DMS153 (cell line): ENCODE measurements at regions not wholly inside any gene's neighbourhood (a gene's known extent, or its start where the extent isn't known, plus 50 kb on each side); places are given as distances from the start of the nearest gene placed in this dataset.
"Not testable (repeated sequence)": the region's sequence is repeated elsewhere in the genome, so short reads cannot be mapped to it uniquely, and the experiment has no call there.

Experiments
- DNase-seq: peaks from one replicate; lab custom pipeline; 2025; lab: John Stamatoyannopoulos, UW

DNA sequence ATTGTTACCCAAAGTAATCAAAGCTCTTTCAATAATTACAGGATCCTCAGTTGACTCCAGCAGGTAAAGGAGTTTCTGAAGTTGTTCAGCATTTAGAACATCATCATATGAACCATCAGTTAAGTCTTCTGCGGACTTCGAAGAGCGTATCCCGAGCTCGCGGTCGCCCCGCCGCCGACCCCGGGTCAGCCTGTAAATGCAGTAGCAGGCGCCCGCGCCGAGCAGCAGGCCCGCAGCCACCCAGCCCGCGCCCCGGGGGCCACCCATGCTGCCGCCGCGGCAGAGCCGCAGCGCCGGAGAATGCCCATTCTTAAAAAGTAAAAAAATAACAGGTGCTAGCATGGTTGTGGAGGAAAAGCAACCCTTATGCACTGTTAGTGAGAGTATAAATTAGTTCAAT lies 444.5 kb downstream of the NSUN3 start:
- DNase-seq: not testable (repeated sequence)

DNA sequence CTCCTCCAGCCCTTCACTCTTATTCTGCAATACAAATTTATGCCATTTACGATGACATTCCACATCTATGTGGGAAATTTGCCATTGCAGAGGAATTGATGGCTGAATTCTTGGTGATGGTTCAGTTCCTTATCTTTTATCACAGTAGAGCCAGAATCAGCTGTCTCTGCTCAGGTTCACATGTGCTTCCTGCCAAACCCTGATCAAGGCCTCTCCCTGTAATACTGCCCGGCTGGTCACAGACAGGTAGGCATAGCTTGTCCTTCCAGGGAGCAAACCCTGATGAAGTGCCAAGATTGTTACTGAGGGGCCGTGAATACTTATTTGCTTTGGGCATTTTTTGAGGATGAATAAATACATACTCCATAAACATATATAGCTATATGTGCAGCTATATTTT lies 450.0 kb downstream of the NSUN3 start:
- DNase-seq: no peak

DNA sequence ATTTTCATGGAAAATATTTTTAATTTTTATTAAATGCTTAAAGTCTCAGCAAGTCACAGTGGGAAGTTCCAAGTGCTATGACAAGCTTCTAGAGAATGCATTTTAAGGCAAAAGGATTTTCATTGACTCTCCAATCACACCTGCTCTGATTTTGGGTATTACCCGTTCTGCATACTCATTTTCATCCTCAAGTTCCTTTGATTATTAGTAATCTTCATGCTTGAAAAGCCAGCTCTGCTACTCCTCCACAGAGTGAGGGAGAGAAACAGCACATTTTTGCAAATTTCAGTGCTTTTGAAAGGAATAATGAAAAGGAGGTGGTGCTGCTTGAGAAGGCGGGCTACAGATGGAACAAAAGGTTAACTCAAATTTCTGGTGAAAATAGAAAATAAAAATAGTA lies 450.7 kb downstream of the NSUN3 start:
- no peak for DNase-seq

DNA sequence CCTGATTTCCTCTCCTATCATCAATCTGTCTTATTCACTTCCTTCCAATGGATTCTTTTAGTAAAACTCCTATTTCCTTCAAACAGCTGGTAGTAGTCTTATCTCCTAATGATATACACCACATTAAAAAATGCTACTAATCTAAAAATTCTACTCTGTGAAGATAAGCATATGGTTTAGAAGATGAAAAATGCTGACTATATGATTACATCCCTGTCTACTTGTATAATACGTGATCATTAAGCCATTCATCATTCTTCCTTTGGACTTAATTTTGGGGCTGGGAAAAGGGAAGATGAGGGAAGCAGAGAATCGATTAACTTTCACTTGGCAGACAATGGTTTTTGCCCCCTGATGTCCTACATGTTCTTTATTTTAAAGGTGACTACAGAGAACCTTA lies 453.1 kb downstream of the NSUN3 start:
- DNase-seq: no peak

DNA sequence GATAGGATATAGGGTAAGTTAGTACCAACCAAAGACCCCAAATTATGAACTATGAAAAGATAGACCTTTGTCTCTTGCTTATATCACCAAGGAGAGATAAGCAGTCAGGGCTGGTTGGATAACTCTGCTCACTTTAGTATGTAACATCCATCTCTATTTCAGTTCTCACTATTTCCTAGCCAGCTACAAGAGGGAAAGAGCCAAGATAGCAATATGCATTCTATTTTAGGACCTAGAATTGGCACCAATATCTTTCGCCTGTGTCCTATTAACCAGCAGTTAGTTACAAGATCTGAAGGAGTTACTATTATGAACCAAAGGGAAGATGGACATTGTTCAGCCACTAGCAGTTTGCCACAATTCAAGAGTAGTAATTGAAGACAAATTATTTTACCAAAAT lies 457.5 kb downstream of the NSUN3 start:
- no peak for DNase-seq

DNA sequence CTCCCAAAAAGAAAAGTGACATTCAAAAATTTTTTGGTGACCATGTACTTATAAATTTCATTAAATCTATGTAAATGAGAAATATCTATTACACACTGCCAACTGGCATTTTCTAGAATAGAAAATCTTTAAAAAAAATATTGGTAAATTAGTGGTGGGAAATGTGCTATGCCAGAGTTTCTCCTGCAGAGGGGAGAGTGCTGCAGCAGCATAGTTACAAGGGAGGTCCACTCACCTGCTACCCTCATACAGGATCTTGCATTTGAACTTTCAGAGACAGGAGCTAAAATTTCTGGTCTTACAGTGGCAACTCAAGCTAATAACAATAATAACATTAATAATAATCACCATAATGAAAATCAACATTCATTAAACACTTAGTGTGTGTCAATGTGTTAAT lies 459.6 kb downstream of the NSUN3 start:
- no peak for DNase-seq

DNA sequence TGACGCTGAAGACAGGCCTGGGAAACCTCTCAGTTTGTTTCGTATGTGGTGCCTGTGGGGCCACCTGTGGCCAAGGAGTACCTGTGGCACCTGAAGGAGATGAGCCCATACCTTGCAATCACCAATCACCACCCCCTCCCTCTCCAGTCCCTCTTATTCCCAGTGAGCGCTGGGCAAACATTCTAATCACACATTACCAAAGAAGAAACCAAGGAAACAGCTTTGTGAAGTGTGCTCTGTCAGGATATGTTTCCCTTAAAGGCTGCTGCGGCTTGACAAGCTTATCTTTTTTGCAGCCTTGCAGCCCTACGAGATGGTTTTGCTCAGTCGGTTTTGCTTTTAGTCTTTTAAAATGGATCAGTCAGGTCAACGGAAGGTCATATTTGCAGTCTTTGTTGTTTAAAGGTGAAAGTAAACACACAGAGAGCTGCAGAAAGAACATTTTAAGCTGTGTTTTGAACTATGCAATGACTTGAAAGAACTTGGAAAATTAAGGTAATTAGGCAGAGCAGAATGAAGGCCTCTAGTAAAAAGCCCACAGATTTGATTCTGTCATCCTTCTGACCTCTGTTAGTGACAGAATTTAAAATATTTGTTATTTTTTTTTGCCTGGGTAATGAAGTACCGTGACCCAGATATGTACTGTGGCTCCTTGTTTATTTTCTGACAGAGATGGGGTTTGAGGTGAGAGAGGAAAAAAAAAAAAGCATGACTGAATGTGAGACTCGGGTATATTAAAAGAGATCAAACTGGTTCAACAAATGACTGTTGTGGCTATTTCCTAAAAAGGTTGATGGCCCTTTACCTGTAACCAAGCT lies 461.4 kb downstream of the NSUN3 start:
- DNase-seq: no peak

DNA sequence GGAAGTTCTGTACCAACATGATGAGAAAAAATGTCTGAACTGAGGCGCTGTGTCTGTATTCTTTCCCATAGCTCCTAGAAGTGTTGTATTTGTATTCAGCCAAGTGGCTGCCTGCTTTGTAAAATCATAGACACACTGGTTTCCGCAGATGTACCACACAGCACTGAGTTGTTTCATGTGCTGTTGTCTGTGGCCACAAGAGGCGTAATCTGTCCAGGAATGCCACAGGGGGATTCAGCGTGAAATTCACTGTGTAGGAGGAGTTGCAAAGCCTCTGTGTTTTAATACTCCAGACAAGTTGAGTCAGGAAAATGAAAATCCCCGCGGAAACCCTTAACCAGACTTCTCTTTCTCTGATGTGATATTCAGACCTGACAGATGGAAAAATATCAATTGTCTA lies 462.2 kb downstream of the NSUN3 start:
- no peak for DNase-seq

DNA sequence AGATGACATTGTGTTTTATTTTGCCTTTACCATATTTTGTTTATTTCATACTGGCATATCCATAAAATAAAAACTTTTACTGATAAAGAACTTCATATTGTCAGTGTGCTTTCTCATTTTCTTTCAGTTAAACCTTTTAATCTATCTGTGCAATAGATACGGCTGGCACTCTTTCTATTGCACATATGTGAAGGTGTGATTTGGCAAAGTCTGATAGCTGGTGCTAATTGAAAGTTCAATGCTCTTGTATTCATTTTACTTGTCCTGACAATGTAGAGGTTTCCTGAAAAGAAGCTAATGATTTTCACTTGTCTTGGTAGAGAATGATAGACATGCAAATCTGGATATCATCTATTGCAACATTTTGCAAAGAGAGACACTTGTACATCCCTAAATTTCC lies 467.0 kb downstream of the NSUN3 start:
- DNase-seq: no peak

DNA sequence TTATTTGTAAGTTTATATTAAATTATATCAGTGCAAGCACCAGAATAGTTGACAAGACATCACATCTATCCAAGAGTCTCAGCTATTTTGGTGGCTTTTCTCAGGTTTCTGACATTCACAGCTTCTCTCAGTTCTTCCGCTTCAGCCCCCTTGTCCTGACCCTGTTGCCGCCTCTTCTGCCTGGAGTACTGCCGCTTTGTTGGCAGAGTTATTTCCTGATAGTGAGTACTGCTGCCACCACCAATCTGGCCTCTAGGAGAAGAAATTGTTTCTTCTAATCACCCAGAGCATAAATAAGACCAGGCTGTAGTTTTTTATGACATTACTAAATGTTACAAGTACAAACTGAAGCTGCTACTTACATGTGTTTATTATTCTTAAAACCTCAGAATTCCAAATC lies 470.1 kb downstream of the NSUN3 start:
- DNase-seq: no peak

DNA sequence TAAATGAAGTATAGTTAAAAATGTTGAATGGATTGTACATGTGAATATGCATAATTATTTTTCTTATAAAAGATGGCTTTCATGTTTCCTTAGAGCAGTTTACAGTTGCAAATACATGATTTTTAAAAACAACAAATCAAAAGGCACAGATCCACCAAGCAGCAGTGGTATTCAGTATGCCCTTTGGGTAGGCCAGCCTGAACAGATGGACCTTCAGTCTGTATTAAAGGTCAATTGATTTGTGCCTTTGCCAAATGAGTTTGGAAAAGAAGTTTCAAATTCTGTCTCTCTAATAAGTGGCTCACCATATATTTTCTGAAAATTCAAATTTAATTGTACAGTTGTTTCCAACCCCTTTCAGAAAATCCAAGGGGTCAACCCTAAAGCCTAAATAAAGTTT lies 477.1 kb downstream of the NSUN3 start:
- DNase-seq: no peak

DNA sequence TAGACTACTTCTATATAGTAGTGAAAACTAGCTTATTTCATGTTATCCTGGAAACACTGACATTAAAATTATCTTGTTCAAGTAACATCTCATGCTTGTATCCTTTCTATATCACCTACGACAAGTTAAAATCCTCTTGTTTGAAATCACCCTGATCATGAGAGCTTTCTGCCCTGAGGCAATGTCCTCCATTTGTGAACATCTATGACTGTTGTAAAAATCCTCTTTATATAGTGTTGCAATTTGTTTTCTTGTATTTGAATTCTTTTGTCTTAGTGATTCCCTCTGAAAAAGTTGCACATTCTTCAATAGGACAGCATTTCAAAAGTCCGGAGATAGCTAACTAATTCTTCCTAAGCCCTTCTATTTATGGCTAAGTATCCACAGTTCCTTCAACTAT lies 480.3 kb downstream of the NSUN3 start:
- no peak for DNase-seq

DNA sequence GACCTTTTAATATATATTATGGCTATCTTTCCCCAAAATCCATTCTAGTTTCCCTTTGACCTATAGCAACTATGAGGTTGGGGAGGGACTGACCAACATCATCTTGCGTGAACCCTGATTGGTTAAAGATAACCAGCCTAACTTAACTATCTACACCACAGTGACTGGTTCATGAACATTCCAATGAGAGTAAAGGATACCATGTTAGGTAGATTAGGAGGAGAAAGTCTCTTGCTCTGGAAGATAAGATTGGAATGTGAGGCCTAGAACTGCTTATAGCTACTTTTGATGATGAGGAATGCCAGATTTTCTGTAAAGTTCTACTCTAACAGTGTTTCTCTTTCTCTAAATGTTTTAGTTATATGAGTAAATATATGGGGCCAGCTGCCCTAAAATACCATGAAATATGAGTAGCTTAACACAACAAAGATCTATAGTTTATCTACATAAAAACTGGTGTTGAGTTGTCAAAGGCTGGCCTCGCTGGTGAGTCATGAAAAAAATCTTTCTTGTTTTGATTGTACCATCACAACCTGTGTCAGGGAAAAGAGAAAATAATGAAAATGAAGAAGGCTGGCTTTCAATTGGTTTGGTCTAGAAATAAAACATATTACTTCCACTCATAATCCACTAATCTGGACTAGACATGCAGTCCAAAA lies 481.4 kb downstream of the NSUN3 start:
- no peak for DNase-seq

DNA sequence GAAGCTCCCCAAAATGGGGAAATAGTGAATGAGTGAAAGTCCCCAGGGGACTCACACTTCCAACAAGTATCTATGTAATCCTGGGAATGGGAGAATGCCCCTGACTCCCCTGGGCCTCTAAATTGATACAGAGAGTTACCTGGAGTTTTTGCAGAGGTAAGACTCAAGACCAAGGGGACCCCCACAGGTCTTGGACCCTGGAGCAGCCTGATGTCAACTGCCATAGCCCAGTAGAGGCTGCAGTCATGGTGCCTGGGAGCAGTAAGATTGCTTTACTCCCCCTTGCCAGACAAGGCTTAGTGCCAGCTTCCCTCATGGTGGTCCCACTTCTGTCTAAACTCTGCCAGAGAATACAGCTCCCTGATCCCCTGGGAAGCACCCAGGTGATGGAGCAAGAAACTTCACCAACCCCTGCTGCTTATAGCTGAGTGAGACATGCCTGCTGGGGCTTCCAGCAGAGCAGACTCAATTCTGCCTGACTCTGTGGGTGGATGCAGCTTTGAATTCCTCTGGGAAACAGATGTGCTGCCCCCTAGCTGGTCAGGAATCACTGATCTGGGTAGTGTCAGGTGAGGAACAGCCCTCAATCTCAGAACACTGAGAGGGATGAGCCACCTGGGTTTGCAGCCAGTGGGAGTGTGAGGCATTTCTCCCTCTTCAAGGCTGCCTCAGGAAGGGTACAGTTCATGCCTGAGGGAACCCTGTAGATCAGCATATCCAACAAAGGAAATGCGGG lies 485.9 kb downstream of the NSUN3 start:
- DNase-seq: no peak

DNA sequence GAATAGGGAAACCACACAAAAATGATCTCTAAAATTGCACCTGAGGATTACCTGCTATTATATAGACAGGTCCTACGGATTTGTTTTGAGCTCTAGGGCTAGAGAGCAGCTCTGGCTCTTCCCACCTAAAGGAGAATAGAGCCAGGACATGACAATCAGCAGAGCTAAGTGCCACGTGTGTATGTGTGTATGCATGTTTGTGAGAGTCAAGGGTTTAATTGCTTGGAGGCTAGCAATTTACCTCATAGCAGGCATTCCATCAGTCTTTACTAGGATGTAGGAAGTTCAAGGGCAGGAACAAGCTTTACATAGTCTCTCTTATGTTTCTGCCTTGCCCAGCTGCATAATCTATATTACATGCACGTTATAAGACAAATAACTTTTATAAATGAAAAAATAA lies 498.2 kb downstream of the NSUN3 start:
- no peak for DNase-seq

DNA sequence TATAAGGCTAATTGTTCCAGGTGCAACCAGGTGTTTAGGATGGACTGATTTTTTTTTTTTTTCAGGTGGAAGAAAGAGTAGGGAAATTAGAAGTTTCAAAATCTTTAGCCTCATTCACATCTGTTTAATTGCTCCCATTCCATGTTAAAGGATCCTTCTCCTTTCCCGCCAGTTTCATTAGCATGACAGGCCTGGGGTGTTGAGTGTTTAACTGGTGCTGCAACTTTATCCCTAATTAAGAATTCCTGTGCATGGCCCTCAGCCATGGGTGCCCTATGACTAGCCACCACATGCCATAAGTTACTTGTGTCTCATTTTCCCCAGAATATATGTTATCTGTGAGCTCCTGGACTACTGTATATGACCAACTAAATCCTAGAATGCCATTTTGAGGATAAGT lies 501.4 kb downstream of the NSUN3 start:
- no peak for DNase-seq

DNA sequence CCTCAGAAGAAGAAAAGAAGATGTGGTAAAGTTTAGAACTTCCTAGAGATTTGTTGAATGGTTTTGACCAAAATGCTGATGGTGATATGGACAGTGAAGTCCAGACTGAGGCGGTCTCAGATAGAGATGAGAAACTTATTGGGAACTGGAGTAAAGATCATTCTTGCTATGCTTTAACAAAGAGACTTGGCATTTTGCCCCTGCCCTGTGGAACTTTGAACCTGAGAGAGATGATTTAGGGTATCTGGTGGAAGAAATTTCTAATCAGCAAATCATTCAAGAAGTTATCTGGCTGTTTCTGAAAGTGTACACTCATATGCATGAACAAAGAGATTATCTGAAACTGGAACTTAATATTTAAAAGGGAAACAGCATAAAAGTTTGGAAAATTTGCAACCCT lies 505.2 kb downstream of the NSUN3 start:
- no peak for DNase-seq

DNA sequence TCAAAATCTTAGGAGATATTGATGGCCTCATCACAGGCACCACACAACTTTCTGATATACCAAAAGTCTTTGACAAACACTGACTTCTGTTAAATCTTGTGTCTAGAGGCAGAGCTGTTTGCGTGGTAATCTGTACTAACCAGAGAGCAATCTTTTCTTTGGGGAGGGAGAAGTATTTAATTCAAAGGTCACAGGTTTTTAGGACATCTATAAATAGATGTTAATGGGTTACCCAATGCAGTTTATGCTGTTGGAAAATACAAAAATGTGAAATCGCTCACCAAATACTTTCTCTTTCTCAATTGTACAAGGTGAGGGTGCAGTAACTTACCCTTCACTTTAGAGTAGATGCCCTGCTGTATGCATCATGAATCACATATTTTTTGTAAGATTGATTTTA lies 510.5 kb downstream of the NSUN3 start:
- no peak for DNase-seq

DNA sequence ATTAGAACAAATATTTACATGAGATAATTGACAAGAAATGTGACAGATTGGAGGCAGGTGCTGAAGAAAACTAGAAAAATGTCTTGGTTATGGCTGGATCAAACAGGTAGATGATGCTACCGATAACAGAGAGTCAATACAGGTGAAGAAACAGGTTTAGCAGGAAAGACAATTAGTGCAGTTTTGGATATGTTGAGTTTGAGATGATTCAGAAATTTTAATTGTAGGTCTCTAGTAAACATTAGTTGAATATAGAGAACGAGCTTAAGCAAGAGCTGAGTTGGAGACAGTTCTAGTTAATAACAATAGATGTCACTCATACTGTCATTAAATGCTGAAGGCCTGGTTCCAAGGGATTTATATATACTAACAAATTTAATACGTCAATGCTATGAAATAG lies 524.4 kb downstream of the NSUN3 start:
- no peak for DNase-seq

DNA sequence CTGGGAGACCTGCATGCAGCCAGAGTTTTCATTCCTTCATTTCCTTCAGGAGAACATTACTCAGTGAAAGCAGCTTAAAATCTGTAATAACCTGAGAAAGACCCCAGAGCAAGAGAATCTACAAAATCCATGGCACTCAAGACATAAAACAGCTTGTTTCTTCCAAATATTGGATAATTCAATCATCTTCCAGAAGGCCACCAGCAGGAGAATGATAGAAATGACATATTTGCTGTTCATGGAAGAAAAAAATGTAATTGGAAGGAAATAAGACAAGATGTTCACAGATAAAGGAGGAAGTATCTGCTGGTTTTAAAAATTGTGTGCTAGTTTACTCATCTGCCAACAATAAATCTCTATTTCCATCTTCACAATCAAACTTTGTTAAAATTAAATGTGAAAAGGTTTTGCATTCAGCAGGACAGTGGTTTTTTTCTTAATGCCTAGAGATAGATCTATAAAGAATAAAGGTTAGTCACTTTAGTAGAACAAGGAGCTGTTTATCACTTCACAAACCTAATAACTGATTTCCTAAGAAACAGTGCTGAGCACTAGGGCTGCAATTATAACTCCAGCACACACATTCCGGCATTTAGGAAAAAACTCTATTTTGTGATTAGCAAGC lies 530.8 kb downstream of the NSUN3 start:
- no peak for DNase-seq

DNA sequence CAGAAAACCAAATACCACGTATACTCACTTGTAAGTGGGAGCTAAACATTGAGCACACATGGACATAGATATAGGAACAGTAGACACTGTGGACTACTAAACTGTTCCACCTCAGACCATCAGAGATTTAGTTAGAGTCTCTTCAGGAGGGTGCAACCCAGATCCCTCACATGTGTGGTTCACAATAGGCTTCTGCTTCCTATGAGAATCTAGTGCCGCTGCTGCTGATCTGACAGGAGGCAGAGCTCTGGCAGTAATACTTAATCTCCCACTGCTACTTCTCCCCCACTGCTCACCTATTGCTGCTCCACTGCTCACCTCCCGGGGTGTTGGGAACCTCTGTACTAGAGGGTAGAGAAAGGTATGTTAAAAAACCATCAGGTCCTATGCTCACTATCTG lies 533.3 kb downstream of the NSUN3 start:
- DNase-seq: no peak

DNA sequence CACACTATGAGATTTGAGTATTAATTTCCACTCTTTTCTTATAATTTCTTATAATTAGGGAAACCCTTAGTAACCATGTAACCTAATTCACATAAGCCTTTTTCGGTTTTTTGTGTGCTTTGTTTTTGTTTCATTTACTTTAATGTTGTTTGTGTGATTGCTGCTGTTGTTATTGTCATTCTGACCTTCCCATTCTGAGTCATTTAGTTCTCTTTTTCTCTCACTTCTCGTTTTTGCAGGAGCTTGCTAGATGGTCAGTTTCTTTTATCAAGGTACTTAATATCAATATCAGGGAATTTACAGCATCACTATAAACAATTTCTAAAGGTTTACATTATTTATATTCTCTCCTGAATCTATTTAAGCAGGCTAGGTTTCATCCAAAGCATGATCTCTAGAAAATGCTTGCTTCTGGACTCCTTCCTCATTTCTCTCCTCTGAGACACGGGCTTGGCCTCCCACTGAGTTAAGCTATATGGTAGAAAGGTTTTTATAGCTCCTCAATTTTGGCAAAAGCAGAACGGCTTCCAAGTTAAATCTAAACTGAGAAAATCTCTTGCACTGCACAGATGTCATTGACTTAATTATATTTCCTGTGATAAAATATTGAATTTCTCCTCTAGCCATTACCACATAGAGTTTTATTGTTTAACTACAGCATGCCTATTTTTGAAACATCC lies 534.2 kb downstream of the NSUN3 start:
- no peak for DNase-seq
